Mononuclear cell (primary cell): ENCODE measurements at regions not wholly inside any gene's neighbourhood (a gene's known extent, or its start where the extent isn't known, plus 50 kb on each side); places are given as distances from the start of the nearest gene placed in this dataset.

Source experiments
- H3K27me3 ChIP-seq: 2 replicates; pipeline ENCODE4 v1.6.0; 2011; ENCODE audit warnings: low read length, control low read depth; ENCODE audit not compliant: insufficient read depth
- H3K4me1 ChIP-seq: 2 replicates; pipeline ENCODE4 v1.5.1; 2011; ENCODE audit warnings: mild to moderate bottlenecking, low read length, control low read depth; ENCODE audit not compliant: insufficient read depth
- H3K4me3 ChIP-seq: 2 replicates; pipeline ENCODE4 v1.5.1; 2011; ENCODE audit warnings: mild to moderate bottlenecking, low read length, moderate library complexity
- H3K9me3 ChIP-seq: 2 replicates; pipeline ENCODE4 v1.5.1; 2011; ENCODE audit warnings: low read depth, mild to moderate bottlenecking, control low read depth, low read length

DNA sequence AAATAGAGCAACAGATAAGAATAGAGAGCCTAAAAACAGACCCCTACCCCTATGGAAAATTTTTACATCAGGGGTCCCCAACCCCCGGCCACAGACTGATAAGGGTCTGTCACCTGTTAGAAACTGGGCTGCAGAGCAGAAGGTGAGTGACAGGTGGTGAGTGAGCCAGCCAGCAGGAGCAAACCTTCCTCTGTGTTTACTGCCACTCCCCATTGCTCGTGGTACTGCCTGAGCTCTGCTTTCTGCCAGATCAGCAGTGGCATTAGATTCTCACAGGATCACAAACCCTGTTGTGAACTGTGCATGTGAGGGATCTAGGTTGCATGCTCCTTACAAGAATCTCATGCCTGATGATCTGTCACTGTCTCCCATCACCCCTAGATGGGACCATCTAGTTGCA lies 174.1 kb downstream of the FOXD2 start:
- H3K4me3 ChIP-seq = no peak overlapping the region
- H3K9me3 ChIP-seq = no peaks in the 10 kb centered on the region
- no peaks in the 10 kb centered on the region for H3K27me3 ChIP-seq
- H3K4me1 ChIP-seq = no peaks in the 10 kb centered on the region

DNA sequence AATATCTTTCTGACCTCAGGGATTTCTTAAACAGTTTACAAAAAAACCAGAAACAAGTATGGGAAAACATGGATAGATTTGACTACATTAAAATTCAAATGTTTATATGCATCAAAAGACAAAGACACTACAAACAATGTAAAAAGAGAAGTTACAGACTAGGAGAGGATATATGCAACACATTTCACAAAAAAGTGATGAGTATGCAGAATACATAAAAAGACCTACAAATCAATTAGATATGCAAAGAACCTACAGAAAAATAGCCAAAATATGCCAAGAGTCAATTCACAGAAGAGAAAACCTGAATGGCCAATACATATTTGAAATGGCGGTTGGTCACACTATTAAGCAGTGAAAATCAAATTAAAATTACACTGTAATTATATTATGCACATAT lies 175.0 kb downstream of the FOXD2 start:
- no peaks in the 10 kb centered on the region for H3K4me1 ChIP-seq

GRCh38 chr1:47616036-47616435 lies 178.2 kb downstream of the FOXD2 start:
- Histone ChIP-seq H3K4me1 (no peaks in the 10 kb centered on the region), H3K9me3 (no peaks in the 10 kb centered on the region), H3K4me3 (no peak overlapping the region), H3K27me3 (no peaks in the 10 kb centered on the region)

More for the DNA sequence above, 175.0 kb downstream of the FOXD2 start:
- Histone ChIP-seq H3K27me3 (no peaks in the 10 kb centered on the region), H3K4me3 (no peak overlapping the region), H3K9me3 (no peaks in the 10 kb centered on the region)

- no peaks in the 10 kb centered on the region for H3K9me3 ChIP-seq
- H3K27me3 ChIP-seq = no peaks in the 10 kb centered on the region
- no peak overlapping the region for H3K4me3 ChIP-seq
- no peaks in the 10 kb centered on the region for H3K4me1 ChIP-seq
Measured at GRCh38 chr1:47616906-47617305, 179.1 kb downstream of the FOXD2 start.

- Histone ChIP-seq H3K4me1 (no peaks in the 10 kb centered on the region), H3K9me3 (no peaks in the 10 kb centered on the region), H3K27me3 (no peaks in the 10 kb centered on the region), H3K4me3 (no peak overlapping the region)
Measured at GRCh38 chr1:47617381-47618221, 179.8 kb downstream of the FOXD2 start.

GRCh38 chr1:47618222-47618720 lies 180.4 kb downstream of the FOXD2 start:
- Histone ChIP-seq H3K4me3 (no peak overlapping the region), H3K27me3 (no peaks in the 10 kb centered on the region), H3K4me1 (no peaks in the 10 kb centered on the region), H3K9me3 (no peaks in the 10 kb centered on the region)

DNA sequence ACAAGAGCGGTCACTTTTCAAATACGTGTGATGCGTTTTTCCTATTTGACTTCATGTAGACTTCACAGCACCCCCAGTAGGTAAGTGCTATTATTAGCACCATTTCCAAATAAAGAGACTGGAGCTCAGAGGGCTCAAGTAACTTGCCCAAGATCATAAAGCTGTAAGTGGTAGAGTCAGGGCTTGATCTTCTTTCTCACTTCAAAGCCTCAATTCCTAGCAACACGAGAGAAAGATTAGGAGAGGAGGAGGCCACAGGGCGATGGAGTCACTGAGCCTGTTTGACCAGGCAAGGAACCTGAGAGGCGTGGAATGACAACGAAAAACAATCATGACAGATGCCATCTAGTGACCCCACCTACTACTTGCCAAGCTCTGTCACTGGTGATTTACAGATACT lies 181.0 kb downstream of the FOXD2 start:
- H3K4me1 ChIP-seq = no peaks in the 10 kb centered on the region
- H3K9me3 ChIP-seq = no peaks in the 10 kb centered on the region
- H3K4me3 ChIP-seq = no peak overlapping the region
- no peaks in the 10 kb centered on the region for H3K27me3 ChIP-seq

DNA sequence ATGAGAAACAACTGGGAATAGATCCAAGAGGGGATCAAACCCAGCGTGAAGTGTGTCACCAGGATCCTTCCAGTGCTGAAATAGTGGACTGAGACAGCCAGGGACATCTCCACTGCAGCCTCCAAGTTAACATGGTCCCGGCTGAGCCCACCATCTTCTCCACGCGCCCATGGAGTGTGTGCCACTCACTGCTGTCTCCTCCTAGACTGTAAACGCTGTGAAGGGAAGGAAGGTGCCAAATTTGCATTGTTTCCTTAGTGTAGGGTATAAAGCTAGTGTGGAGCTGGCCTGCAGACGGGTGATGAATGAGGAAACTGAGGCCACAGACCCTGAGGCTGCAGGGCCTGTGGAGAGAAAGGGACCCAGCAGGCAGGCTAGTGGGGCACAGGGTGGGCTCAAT lies 183.6 kb downstream of the FOXD2 start:
- no peak overlapping the region for H3K4me3 ChIP-seq
- no peaks in the 10 kb centered on the region for H3K4me1 ChIP-seq
- no peaks in the 10 kb centered on the region for H3K27me3 ChIP-seq
- H3K9me3 ChIP-seq = no peaks in the 10 kb centered on the region

DNA sequence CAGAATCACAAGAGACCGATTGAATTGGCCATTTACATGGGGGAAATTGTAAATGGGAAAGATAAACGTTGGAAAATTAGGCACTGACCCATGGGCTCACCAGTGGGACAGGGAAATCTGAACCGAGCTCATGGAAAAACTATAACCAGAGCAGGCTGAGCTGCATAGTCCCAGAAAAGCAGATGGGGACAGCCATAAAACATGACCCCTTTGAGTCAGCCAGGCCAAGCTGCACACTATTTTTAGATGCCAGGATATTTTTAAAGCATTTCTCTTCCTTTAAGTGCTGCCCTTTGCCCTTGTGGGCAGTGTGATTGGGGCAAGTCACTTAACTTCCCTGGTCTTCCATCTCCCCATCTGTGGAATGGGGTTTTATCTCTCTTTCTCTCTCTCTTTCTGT lies 184.1 kb downstream of the FOXD2 start:
- H3K4me3 ChIP-seq = no peak overlapping the region
- no peaks in the 10 kb centered on the region for H3K9me3 ChIP-seq
- H3K4me1 ChIP-seq = no peaks in the 10 kb centered on the region
- no peaks in the 10 kb centered on the region for H3K27me3 ChIP-seq

DNA sequence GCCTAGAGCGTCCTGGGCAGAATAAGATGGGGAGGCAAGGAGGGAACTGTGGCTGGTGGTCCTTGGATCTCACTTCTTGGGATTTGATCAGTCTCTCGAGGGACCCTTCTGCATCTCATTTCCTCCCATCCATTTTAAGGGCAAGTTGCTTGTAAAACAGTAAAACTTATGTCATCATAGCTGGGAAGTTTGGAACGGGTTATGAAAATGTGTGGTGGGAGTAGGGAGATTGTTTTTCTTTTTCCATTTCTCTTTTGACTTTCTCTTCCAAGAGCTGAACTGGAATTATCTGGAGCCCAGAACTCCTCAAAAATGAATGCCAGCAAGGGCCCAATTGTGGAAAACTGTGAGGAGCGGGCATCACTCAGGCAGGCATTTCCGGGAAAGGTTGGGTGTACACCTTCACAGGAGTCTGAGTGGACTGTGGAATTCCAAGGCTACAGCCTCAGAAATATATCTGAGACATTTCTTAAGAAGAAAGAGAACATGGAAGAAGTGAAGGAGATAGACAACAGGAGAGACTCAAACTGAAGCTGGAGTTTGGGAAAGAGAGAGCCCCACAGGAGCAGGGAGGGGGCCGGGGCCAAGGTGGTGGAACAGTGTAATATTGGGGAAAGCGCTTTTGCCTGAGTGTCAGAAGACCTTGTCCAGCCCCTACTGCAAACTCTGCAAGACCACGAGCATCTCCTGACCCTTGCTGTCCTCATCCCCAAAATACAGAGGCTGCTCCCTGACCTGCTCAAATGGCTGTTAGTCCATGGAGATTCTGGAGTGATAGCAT lies 185.1 kb downstream of the FOXD2 start:
- Histone ChIP-seq H3K9me3 (no peaks in the 10 kb centered on the region), H3K27me3 (no peaks in the 10 kb centered on the region)

GRCh38 chr1:47623557-47623940 lies 185.7 kb downstream of the FOXD2 start:
- H3K27me3 ChIP-seq = no peaks in the 10 kb centered on the region
- H3K4me3 ChIP-seq = no peak overlapping the region
- no peaks in the 10 kb centered on the region for H3K4me1 ChIP-seq
- H3K9me3 ChIP-seq = no peaks in the 10 kb centered on the region

More for the DNA sequence above, 185.1 kb downstream of the FOXD2 start:
- Histone ChIP-seq H3K4me3 (no peak overlapping the region), H3K4me1 (no peaks in the 10 kb centered on the region)

DNA sequence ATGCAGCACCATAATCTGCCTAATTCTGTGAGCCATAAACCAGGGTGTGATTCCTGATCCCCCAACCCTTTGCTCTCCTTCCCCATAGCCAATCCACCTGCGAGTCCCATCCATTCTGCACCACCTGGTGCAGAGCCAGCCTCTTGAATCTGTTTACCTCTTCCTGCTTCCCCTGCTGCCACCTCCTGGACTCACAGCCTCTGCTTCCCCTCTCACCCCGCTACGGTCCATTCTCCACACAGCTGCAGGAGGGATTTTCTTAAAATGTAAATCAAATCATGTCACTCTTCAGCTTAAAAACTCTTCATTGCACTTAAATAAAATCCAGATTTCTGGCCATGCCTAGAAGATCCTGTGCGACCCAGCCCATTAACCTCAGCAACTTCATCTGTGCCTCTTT lies 186.7 kb downstream of the FOXD2 start:
- no peaks in the 10 kb centered on the region for H3K27me3 ChIP-seq
- H3K4me1 ChIP-seq = no peaks in the 10 kb centered on the region
- H3K4me3 ChIP-seq = no peak overlapping the region
- H3K9me3 ChIP-seq = no peaks in the 10 kb centered on the region

- Histone ChIP-seq H3K9me3 (no peaks in the 10 kb centered on the region), H3K4me3 (no peak overlapping the region), H3K4me1 (no peaks in the 10 kb centered on the region), H3K27me3 (no peaks in the 10 kb centered on the region)
Measured at GRCh38 chr1:47627016-47627415, 189.2 kb downstream of the FOXD2 start.

DNA sequence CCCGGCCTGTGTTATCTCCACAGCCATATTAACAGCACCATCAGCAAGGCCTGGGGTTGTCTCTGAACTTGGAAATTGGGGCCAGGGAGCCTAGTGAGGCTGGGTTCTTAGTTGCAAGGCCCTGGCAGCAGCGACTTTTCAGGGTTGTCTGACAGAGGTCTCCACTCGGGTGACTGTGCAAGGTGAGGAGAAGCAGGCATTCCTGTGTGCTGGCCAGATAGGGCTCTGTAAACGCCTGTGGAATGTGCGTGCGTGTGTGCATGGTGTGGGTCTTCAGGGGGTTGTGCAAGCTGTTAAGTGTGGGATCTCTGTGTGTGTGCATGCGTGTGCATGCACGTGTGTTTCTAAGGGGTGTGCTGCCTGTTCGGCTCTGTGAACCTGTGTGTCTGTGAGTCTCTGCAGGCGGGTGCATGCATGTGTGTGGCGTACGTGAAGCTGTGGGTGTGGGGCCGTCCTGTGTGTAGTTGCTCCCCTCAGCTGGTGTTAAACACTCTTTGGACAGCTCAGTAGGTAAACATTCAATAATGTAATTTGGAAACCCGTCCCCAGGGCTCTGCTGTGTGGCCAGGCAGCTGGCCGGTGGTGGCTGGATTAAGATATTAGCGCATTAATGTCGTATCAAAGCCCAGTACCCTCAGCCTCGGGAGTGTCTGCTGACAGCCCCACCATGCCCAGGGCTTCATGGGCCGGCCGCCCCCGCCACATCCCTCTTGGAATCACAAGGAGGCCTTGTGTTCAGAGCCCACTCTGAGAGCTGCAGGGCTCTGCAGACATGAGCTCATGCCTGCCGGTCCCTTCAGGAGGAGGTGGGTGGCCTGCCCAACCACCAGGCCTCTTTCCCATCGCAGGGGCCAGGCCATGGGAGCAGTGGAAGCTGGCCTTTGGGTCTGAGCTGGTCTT lies 189.9 kb downstream of the FOXD2 start:
- Histone ChIP-seq H3K27me3 (no peaks in the 10 kb centered on the region), H3K4me1 (no peaks in the 10 kb centered on the region), H3K9me3 (no peaks in the 10 kb centered on the region), H3K4me3 (no peak overlapping the region)

DNA sequence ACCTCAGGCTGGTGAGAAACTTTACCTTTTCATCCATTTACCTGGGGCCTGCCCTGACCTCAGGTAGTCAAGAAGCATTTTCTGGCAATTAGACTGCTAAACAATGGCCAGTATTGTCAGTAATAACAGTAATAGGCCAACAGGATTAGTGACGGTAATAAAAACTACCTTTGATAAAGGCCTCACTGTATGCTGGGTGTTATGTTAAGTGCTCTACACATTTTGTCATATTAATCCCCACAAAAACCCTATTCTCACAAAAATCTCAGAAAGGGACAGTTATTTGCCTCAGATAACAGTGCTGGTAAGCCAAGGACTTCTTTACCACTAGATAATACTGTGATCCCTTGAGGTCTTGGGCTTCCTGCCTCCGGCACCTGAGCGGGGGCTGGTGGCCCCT lies 191.4 kb downstream of the FOXD2 start:
- H3K27me3 ChIP-seq = no peaks in the 10 kb centered on the region
- H3K4me1 ChIP-seq = no peaks in the 10 kb centered on the region
- no peaks in the 10 kb centered on the region for H3K9me3 ChIP-seq
- H3K4me3 ChIP-seq = no peak overlapping the region
